ENCODE measurements at regions not wholly inside any gene's neighbourhood (a gene's known extent, or its start where the extent isn't known, plus 50 kb on each side); places are given as distances from the start of the nearest gene placed in this dataset.

DNA sequence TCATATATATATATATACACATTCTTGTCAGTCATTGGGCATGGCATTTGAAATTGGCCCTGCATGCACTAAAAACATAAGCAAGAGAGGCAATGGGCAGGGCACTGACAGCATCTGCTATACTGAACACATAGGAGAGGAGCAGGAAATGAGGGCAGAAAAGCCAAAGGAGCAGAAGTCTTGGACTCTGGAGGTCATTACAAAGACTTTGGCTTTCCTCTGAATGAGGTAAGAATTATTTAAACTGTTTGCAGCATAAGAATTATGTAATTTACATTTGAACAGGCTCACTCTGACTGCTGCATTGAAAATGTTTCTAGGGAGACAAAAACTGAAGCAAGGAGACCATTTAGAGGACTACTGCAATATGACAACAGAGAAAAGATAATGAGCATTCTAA, 396.5 kb downstream of the PRDM5 start:
- intact Hi-C loops (cut with micrococcal nuclease): no loop called here

DNA sequence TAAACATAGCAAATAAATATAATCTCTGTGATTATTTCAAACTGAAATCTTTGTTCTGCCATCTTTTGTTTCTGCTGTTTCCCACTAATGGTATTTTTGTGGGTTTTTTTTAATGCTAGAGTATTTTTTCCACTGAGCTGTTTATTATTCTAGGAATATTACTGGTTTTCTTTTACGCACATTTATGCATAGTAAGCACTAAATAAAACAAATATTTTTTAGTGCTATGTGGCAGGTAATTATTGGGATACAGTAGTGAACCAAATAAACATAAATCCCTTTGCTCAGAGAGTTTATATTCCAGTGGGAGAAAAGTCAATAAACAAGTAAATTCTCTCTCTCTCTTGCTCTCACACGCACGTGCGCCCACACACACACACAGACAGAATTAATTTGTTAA, 397.4 kb downstream of the PRDM5 start:
- intact Hi-C loops (cut with micrococcal nuclease): no loop called here

DNA sequence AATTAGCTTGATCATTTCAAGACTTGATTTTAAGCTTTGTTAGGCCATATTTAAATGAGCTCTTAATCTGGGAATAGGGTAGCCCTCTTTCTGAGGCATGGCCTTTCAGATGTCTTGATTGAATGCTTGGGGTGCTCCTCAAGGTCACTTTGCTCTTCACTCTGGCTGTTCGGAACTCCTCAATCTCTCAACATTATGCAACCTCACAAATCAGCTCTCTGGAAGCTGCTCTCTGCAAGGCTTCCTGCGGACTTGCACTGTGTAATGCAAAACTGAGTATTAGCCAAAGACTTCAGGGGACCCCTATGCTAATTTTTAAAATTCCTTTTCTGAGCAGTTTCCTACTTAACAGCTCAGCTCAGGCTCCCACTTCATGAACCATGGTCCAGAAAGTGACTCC, 398.3 kb downstream of the PRDM5 start:
- intact Hi-C loops (cut with micrococcal nuclease): no loop called here

DNA sequence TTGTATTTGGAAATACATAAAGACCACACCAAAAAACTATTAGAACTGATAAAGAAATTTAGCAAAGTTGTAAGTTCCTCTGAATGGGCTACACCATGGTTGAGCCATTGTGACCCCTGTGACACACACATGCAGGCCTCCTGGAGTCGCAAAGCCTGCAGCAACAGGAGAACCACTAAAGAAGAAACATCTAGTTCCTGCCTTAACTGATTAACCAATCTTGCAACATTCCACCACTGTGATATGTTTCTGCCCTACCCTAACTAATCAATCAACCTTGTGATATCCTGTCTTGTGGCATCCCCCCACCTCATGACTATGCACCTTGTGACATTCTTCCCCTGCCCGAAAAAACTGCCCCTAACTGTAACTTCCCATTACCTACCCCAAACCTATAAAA, 401.8 kb downstream of the PRDM5 start:
- intact Hi-C loops (cut with micrococcal nuclease): no loop called here

DNA sequence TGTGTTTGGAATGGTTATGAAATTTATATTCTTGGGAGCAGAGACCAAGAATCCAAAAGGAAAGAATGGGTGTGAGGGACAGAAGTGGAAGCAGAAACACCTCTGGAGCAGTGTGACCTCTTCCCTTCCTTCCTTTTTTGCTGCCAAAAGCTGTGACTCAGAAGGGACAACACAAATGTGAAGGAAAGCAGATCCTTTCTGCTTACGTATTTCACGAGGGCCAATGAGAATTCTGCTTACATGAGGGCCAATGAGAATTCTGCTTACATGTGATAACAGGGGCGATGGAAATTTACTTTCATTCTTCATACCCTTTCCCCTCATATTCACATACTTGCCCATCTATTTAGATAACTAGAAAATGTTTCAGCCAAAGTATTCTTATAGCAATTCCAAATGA, 404.6 kb downstream of the PRDM5 start:
- intact Hi-C loops (cut with micrococcal nuclease): no loop called here

DNA sequence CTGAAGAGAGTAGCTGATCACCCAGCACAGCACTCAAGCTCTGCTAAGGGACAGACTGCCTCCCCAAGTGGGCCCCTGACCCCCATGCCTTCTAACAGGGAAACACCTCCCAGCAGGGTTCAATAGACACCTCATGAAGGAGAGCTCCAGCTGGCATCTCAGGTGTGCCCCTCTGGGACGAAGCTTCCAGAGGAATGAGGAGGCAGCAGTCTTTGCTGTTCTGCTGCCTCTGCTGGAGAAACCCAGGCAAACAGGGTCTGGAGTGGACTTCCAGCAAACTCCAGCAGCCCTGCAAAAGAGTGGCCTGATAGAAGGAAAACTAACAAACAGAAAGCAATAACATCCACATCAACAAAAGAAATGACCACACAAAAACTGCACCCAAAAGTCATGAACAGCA, 412.8 kb downstream of the PRDM5 start:
- intact Hi-C loops (cut with micrococcal nuclease): no loop called here

DNA sequence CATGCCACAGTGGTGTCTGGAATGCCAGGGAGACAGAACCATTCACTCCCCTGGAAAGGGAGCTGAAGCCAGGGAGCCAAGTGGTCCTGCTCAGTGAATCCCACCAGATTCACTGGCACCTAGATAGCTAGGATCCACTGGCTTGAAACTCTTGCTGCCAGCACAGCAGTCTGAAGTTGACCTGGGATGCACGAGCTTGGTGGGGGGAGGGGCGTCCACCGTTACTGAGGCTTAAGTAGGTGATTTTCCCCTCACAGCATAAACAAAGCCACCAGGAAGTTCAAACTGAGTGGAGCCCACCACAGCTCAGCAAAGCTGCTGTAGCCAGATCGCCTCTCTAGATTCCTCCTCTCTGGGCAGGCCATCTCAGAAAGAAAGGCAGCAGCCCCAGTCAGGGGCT, 413.3 kb downstream of the PRDM5 start:
- intact Hi-C loops (cut with micrococcal nuclease): no loop called here

DNA sequence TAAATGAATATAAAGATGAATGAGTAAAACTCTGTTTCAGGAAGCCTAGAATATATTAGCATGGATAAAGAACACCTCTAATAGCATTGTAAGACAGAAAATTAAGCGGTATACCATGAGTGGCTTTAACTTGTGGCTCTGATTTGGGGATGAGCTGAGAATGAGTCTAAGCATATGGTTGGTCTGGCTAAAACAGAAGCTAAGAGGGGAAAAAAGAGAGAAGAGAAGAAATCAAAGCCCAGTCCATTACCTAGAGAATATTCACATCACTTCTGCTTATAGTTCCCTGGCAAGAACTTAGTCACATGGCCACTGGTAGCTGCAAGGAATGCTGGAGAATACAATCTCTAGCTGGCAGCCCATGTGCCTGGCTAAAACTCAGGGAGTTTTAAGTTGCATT, 414.5 kb downstream of the PRDM5 start:
- intact Hi-C loops (cut with micrococcal nuclease): no loop called here

DNA sequence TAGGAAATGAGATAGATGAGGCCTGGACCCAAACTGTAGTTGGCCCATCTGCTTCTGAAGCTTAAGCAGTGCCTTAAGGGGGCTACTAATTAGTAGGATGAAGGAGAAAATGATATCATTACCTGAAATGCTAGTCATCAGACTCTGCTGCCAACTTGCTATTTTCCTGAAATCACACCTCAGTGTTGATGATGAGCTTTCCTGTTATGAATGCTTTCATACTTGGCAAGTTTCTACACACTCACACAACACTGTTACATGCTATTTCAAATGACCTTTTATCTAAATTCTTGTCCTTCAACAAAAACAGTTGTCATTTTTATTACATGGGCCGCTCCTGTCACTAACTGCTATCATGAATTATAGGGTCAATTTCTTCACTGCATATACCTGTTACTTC, 416.0 kb downstream of the PRDM5 start:
- intact Hi-C loops (cut with micrococcal nuclease): no loop called here

DNA sequence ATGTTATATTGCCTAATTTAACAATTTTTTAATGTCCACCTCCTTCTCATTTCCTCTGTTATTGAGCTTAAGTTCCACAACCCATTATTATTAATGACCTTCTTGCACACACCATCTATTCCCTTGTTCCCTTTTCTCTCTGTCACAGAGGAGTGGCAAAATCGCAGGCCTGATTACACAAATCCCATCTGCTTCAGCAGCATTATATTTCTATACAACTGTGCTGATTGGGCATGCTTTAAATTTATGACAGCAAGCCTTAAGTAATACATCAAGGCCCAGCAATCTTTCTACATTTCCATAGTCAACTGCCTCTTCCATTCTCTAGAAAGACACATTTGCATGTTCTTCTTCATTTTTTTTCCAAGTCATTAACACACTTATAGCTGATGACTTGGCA, 423.8 kb downstream of the PRDM5 start:
- intact Hi-C loops (cut with micrococcal nuclease): no loop called here

DNA sequence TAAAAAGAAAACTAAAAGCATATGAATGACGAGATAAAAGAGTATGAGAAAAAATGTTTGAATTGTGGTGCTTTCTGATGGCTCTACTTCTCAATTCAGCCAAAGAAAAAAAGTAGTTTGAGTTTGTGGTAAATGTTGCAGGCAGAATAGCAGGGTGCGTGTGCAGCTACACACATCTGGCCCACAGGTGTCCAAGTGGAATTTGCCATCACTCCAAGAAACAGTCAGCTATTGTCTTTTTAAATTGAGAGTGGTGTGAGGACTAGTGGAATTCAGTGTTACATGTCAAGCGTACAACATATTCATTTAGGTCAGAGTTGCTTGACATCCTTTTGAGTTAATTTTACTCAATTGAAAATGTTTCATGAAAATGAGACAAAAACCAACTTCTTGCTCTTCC, 424.8 kb upstream of the MAD2L1 start:
- intact Hi-C loops (cut with micrococcal nuclease): no loop called here

DNA sequence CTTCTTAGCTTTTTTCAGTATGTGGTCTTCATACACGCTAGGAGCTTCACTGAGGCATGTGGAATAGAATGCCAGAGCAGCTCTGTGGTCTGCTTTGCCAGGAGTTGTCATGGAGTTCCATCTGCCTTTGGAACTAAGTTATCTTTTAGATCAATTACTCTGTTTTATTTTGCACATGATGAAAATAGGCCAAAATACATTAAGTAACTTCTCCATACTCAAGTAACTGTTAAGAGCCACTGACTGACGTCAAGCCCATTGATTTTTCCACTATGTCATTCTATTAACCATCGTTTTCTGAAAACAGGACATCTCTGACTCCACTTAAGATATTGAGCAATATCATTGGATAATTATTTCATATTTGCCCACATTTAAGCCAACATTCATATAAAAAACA, 415.1 kb upstream of the MAD2L1 start:
- intact Hi-C loops (cut with micrococcal nuclease): no loop called here

DNA sequence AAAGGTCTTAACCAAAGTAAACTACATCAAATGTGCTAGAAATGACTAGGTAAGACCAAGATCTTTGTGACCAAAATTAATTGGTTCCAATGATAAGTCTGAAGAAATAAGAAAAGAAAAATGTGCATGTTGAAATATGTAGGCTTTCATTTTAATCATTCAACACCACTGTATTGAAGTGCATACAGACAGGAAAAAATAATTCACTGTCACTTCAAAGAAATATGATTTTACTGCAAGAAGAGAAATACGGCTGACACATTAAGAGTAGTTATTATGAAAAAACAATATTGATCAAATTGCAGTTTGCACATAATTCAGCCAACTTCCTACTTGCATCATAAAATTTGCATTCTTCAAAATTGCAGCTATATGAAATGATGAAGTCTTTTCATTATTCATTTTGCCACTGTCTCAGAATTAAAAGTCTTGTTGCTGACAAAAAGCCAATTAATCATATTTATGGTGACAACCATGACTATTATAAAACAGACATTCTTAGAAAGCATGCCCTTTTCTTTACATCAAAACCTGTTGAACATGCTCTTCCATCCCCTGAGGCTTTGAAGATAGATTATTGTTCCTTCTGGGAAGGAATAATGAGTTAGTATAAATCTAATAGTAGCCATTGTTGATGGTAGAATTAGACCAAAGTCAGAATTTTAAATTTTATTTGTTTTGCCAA, 405.9 kb upstream of the MAD2L1 start:
- intact Hi-C loops (cut with micrococcal nuclease): no loop called here

DNA sequence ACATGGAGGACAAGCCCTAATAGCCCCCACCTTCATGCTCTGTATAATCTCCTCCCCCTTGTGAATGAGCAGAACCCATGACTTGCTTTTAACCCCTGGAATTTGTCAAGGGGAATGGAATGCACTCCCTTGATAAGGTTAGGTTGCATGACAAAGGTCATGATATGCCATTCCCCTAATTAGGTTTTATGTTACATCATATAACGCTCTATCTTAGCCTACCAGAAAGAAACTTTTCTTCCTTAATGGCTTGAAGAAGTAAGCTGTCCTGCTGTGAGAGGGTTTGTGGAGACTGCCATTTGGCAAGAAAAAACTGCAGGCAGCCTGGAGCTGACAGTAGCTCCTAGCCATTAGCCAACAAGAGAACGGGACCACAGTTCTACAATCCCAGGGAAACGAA, 399.8 kb upstream of the MAD2L1 start:
- intact Hi-C loops (cut with micrococcal nuclease): no loop called here

DNA sequence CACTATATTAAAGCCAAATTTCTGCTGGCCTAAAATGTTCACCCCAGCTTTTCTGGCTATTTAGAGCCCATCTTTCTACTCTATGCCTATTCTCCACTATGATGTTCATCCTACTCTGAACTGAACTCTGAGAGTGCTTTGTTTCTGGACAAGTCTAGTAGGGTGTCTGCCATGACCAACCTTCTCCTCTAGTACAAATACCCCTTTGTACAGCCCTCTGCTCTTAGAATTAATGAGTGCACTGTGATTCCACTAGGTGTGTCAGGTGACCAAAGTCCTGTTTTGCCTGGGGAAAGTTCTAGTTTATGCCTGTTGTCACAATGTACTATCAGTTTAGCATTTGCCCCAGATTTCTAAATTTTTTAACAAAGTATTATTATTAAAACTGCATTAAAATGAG, 388.1 kb upstream of the MAD2L1 start:
- intact Hi-C loops (cut with micrococcal nuclease): no loop called here

DNA sequence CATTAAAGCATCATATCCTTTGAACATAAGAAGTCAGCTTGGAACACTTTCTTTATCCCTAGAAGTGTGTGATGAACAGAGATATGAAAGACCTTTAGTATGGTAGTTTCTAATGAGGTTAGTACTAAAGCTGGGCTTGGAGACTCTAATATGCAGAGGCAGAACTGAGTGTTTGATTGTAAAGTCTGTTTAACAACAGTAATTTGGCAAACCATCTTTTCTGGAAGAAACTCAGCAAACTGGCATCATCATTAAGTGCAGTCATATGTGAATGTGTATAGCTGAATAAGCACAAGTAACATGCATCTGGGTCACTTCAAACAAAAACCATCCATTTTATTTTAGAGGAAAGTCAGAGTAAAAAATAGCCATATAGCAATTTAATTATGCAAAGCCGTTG, 385.9 kb upstream of the MAD2L1 start:
- intact Hi-C loops (cut with micrococcal nuclease): no loop called here

DNA sequence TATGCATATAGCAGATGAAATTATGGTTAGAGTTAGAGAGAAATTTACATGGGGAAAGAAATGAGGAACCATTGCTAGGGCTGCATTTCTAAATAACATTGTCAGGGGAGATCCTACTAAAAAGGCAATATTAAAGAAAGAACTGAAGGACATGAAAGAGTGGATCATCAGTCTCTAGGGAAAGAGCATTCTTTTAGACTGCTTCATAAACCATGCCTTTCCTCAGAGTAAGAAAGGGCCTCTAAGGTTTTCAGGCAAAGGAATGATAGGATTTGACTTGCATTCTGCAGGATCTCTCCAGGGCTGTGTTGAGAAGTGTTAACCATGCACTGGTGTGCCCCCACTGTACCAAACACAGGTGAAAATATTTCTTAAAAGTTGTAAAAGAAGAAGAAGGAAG, 385.4 kb upstream of the MAD2L1 start:
- intact Hi-C loops (cut with micrococcal nuclease): no loop called here

DNA sequence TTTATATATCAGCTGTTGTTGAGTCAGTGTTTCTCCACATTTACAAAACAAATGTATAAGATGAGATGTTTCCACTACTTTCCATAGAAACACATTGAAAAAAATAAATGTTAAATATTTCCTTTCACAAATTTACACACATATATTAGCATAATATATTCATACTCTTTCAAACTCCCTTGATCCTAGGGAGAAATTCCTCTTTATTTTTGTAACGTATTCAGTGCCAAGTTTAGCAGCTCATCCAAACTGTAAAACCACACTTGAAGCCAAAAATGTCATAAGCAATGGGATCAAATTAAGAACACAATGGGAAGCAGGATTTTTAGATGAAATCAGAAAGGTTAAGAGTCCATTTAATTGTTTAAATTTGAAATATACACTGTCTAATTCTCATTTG, 381.1 kb upstream of the MAD2L1 start:
- intact Hi-C loops (cut with micrococcal nuclease): no loop called here

DNA sequence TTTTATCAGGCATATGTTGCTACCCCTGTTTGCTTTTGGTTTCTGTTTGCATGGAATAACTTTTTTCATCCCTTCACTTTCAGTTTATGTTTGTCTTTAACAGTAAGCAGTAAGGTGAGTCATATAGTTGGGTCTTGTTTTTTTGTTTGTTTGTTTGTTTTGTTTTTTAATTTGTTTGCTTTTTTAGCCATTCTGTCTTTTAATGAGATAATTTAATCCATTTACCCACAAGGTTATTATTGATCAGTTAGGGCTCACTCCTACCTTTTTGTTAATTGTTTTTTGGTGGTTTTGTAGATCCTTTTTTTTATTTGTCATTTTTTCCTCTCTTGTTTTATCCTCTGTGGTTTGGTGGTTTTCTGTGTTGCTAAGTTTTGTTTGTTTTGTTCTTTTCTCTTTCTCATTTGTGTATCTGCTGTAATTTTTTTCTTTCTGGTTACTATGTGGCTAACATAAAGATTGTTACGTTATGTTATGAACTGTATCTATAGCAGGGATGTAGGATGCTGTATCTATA, 379.5 kb upstream of the MAD2L1 start:
- intact Hi-C loops (cut with micrococcal nuclease): no loop called here

DNA sequence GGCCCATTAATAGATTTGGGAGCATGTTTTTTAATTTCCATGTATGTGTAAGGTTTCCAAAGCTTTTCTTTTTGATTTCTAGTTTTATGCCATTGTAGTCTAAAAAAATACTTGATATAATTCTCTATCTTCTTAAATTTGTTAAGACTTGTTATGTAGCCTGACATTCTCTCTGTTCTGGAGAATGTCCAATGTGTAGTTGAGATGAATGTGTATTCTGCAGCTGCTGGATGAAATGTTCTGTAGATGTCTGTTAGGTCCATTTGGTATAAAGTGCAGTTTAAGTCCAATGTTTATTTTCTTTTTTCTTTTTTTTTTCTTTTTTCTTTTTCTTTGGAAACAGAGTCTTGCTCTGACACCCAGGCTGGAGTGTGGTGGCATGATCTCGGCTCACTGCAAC, 378.5 kb upstream of the MAD2L1 start:
- intact Hi-C loops (cut with micrococcal nuclease): no loop called here

DNA sequence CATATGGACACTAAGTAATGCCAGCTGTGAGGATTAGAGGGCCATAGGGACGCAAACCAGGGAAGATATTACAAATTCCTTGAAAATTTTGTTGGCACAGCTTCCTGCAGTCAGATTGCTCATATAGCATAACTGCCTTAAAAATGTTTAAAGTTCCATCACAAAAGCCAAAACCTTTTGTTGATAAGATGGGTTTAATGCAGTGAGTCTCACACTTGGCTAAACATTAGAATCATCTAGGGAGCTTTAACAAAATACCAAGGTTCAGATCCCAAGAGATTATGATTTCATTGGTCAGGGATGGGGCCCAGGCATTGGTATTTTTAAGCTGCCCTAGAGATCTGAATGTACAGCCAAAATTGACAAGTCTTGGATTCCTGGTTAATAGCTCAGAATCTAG, 376.5 kb upstream of the MAD2L1 start:
- intact Hi-C loops (cut with micrococcal nuclease): no loop called here

DNA sequence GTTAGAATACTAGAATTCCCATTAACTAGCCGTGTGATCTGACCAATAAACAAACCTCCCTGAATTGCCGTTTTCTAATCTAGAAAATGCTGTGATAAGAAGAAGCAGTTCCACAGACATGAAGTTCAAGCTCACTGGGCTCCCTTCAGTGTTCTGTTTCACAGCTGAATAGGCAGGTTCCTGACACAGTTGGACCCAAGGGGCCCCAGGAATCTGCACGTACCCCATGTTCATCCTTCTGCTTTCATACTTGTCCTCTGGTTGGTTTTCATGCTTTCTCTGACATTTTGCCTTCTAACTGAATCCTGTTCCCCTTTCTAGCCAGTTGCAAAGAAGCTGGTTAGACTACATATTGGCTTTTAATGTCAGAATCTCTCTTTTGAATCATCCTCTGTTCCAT, 374.1 kb upstream of the MAD2L1 start:
- intact Hi-C loops (cut with micrococcal nuclease): no loop called here

DNA sequence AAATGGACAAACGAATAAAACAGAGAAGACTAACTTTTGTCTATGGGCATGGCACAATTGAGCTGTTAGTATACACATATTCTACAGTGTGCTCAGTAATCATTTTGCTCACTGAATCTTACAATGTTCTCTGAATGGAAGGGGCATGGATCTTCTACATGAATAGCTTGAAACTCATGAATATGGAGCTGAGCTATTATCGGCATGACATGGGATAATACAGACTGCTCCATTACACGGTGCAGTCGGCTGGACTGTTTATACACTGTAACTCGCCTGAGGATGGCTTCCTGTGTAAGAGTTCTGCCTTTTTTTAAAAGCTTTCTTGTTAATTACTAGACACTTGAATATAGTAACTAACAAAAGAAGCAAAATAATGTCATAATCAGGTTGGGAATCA, 368.5 kb upstream of the MAD2L1 start:
- intact Hi-C loops (cut with micrococcal nuclease): no loop called here

DNA sequence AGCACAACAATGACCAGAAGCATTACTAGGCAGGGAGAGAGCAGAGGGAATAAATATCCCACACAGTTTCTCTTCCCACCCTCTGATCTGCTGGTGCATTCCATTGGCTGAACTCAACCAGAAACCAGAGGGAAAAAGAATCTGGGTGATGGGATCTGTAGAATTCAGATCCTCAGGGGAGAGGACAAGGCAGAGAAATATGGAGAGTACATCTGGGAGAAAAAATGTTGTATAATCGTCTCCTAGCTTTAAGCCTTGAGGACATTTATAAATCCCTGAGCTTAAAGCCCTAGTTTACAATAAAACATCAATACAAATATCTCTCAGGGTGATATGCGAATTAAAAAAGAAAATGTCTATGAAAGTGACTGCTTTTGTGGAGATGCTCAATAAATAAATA, 368.1 kb upstream of the MAD2L1 start:
- intact Hi-C loops (cut with micrococcal nuclease): no loop called here

All from T-helper 2 cell treated with Interferon-gamma antibody and Interleukin-4, amounts not matched to agents 100 ng/mL and 5 ng/mL, for 36 hours (primary cell).